ENCODE measurements at regions not wholly inside any gene's neighbourhood (a gene's known extent, or its start where the extent isn't known, plus 50 kb on each side); places are given as distances from the start of the nearest gene placed in this dataset.

DNA sequence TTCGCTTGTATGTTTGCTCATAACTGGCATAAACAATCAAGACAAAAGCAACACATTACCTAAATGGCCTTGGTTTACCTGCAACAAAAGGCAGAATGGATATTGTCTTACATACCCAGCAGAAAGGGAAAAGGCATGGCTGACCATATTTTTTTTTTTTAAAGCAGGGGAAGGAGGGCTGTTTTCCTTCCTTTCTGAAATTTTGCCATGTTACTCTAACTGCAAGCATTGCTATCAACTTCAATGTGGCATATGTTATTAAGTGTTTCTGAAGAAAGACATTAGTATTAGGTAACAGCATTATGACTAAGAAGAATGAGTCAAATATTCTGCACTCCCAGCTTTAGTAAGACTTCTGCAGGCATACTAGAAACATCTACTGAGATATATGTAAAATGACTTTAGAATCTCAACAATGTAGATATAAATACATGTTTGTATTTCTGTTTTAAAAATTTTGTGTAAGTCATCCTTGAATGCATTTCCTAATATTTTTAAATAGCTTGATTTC is 512.6 kb upstream of the FAM241A start:
- no peak overlapping the region; a peak in 1 of 6 replicates for H3K27ac ChIP-seq
- H3K4me1 ChIP-seq: peaks cover 20% of the 10 kb centered on the region
- TF ChIP-seq JUNB (IDR thresholded peaks at IDR 0.05): peak; percentile 21; the same call in 1 of the 2 replicates
- TF ChIP-seq CEBPB (IDR thresholded peaks at IDR 0.05): 0 out of 4 replicates have a peak, but pooled peaks of 1 of the 2 experiments have one; percentile 26
- no peak for TF ChIP-seq POLR2AphosphoS2 (conservative IDR thresholded peaks at IDR 0.05; ENCODE audit: low read length)
- no peak for TF ChIP-seq KDM1A (IDR thresholded peaks at IDR 0.05; ENCODE audit: low read depth)
- 0 out of 2 replicates have a peak, but pooled peaks have one; percentile 32 for TF ChIP-seq FOSL2 (IDR thresholded peaks at IDR 0.05)
- 0 out of 2 replicates have a peak, but pooled peaks have one; percentile 9 for TF ChIP-seq FOSL2 (CRISPR knock-in tag; IDR thresholded peaks at IDR 0.05)
- no peak for FAIRE-seq
- no peak overlapping the region for H3K4me3 ChIP-seq
- ChIA-PET CTCF (interaction anchor here (0.8 to 1.6 kb wide), 4 partner anchors 9 to 1002 kb away, joined by 3 to 8 read pairs (median 4); no protein-coding TSS in a partner anchor), POLR2A (no interaction called here)
- no peaks in the 10 kb centered on the region for H3K9me3 ChIP-seq
- 0 out of 3 replicates have a peak overlapping the region, but pooled peaks have one; percentile 31 for H3K4me2 ChIP-seq
- no peak for DNase-seq (ENCODE audit: low read depth in 1 of 2, low spot score in 1 of 2)
- whole genome bisulfite sequencing (ENCODE audit: missing lambda C conversion rate): 69% methylated on average over 1 of the region's 1 CpG
- ATAC-seq: no peak

DNA sequence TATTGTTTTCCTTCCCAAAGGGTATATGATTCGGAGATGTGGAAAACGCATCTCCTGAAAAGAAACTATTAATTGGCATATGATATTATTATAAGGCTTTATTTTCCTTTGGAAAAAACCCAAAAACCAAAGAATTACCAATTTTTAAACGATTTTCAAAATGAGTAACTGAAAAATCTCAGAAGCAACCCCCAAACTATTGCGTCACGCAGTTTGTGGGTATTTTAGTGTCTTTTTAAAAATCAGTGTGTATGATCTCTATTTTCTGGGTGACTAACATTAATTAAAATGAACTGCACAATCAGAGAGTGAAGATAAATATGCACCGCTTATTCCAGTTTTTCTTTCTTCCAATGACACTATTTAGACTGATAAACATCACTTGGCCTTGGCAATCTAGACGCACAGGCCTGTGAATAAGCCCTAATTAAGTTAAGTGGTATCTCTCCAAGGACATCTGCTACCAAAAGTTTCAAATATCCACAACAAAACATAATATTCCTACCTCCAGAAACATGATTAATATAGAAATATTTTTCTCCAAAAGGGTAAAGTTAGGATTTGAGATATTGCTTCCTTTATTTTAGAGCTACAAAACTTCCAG is 511.5 kb upstream of the FAM241A start:
- no peak for ATAC-seq
- ChIA-PET POLR2A (no interaction called here), CTCF (no interaction called here)
- no peak for FAIRE-seq
- WGBS (ENCODE audit: missing lambda C conversion rate): 79% methylated on average over 7 of the region's 7 CpGs
- Histone ChIP-seq H3K27ac (no peak overlapping the region), H3K4me3 (no peak overlapping the region), H3K4me1 (peaks cover 27% of the 10 kb centered on the region), H3K9me3 (no peaks in the 10 kb centered on the region), H3K4me2 (no peak overlapping the region)
- no peak for TF ChIP-seq JUNB (IDR thresholded peaks at IDR 0.05)
- no peak for DNase-seq (ENCODE audit: low read depth in 1 of 2, low spot score in 1 of 2)

DNA sequence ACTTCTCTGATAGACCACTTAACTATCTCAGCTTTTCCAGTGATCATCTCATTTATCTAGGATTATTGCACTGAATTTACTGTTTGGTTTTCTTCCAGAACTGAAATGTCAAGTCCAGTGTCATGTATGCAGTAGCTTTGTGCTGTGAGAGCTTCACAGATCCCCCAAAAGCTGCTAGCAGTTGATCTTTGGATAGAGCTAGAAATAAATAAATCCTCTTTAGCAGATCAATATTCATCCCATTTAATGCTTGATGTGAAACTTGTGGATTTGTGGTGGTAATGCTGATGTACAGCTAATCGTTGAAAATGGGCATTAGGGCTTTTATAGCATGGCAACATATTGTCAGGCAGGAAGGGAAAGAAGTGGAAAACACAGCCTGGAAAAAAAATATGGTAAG is 509.6 kb upstream of the FAM241A start:
- no peak overlapping the region for H3K4me2 ChIP-seq
- H3K4me1 ChIP-seq: peaks cover 46% of the 10 kb centered on the region
- DNase-seq (ENCODE audit: low read depth in 1 of 2, low spot score in 1 of 2) (no peak), ATAC-seq (no peak), FAIRE-seq (no peak)
- TF ChIP-seq HEYL (CRISPR knock-in tag; IDR thresholded peaks at IDR 0.05): no peak
- TF ChIP-seq ZC3H11A (IDR thresholded peaks at IDR 0.05): no peak
- TF ChIP-seq HOXB13 (CRISPR knock-in tag; IDR thresholded peaks at IDR 0.05; ENCODE audit: low read depth): no peak
- TF ChIP-seq SREBF2 (IDR thresholded peaks at IDR 0.05): no peak
- TF ChIP-seq, protein P1, sequence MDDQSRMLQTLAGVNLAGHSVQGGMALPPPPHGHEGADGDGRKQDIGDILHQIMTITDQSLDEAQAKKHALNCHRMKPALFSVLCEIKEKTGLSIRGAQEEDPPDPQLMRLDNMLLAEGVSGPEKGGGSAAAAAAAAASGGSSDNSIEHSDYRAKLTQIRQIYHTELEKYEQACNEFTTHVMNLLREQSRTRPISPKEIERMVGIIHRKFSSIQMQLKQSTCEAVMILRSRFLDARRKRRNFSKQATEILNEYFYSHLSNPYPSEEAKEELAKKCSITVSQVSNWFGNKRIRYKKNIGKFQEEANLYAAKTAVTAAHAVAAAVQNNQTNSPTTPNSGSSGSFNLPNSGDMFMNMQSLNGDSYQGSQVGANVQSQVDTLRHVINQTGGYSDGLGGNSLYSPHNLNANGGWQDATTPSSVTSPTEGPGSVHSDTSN (IDR thresholded peaks at IDR 0.05): no peak
- TF ChIP-seq HOXB5 (CRISPR knock-in tag; IDR thresholded peaks at IDR 0.05): no peak
- TF ChIP-seq, protein P2, sequence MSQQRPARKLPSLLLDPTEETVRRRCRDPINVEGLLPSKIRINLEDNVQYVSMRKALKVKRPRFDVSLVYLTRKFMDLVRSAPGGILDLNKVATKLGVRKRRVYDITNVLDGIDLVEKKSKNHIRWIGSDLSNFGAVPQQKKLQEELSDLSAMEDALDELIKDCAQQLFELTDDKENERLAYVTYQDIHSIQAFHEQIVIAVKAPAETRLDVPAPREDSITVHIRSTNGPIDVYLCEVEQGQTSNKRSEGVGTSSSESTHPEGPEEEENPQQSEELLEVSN (IDR thresholded peaks at IDR 0.05; ENCODE audit: borderline replicate concordance, low read depth): no peak
- TF ChIP-seq MAZ (IDR thresholded peaks at IDR 0.05; ENCODE audit: borderline replicate concordance, low read depth, low read length): no peak
- no peak for TF ChIP-seq RAD21 (conservative IDR thresholded peaks at IDR 0.05 in 1 of 2, IDR thresholded peaks at IDR 0.05 in 1 of 2)
- TF ChIP-seq, protein P3, sequence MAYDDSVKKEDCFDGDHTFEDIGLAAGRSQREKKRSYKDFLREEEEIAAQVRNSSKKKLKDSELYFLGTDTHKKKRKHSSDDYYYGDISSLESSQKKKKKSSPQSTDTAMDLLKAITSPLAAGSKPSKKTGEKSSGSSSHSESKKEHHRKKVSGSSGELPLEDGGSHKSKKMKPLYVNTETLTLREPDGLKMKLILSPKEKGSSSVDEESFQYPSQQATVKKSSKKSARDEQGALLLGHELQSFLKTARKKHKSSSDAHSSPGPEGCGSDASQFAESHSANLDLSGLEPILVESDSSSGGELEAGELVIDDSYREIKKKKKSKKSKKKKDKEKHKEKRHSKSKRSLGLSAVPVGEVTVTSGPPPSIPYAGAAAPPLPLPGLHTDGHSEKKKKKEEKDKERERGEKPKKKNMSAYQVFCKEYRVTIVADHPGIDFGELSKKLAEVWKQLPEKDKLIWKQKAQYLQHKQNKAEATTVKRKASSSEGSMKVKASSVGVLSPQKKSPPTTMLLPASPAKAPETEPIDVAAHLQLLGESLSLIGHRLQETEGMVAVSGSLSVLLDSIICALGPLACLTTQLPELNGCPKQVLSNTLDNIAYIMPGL (CRISPR knock-in tag; IDR thresholded peaks at IDR 0.05; ENCODE audit: borderline replicate concordance): no peak
- TF ChIP-seq, protein P4, sequence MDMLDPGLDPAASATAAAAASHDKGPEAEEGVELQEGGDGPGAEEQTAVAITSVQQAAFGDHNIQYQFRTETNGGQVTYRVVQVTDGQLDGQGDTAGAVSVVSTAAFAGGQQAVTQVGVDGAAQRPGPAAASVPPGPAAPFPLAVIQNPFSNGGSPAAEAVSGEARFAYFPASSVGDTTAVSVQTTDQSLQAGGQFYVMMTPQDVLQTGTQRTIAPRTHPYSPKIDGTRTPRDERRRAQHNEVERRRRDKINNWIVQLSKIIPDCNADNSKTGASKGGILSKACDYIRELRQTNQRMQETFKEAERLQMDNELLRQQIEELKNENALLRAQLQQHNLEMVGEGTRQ (IDR thresholded peaks at IDR 0.05): no peak
- TF ChIP-seq, protein P5, sequence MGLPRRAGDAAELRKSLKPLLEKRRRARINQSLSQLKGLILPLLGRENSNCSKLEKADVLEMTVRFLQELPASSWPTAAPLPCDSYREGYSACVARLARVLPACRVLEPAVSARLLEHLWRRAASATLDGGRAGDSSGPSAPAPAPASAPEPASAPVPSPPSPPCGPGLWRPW (IDR thresholded peaks at IDR 0.05): no peak
- TF ChIP-seq POLR2A (IDR thresholded peaks at IDR 0.05; ENCODE audit: low read length): no peak
- H3K4me3 ChIP-seq: no peak overlapping the region
- H3K27ac ChIP-seq: no peak overlapping the region
- ChIA-PET CTCF (interaction anchor here (0.5 to 1.8 kb wide), 3 partner anchors 21 to 1637 kb away, joined by 3 to 4 read pairs (median 3); no protein-coding TSS in a partner anchor), POLR2A (no interaction called here)
- no peaks in the 10 kb centered on the region for H3K9me3 ChIP-seq
- 25% methylated on average over 1 of the region's 1 CpG for WGBS (ENCODE audit: missing lambda C conversion rate)
